GM19438 (cell line): ENCODE measurements at regions not wholly inside any gene's neighbourhood (a gene's known extent, or its start where the extent isn't known, plus 50 kb on each side); places are given as distances from the start of the nearest gene placed in this dataset.
"Not testable (repeated sequence)": the region's sequence is repeated elsewhere in the genome, so short reads cannot be mapped to it uniquely, and the experiment has no call there.

Experiments
- ATAC-seq: cut with Tn5 transposase; IDR thresholded peaks from one replicate; pipeline ENCODE4 v1.9.1; 2021; ENCODE audit warnings: low read depth; ENCODE audit not compliant: unreplicated experiment

GRCh38 chr7:35908331-35909216 lies 107.7 kb downstream of the SEPTIN7 start:
- no peak for ATAC-seq

DNA sequence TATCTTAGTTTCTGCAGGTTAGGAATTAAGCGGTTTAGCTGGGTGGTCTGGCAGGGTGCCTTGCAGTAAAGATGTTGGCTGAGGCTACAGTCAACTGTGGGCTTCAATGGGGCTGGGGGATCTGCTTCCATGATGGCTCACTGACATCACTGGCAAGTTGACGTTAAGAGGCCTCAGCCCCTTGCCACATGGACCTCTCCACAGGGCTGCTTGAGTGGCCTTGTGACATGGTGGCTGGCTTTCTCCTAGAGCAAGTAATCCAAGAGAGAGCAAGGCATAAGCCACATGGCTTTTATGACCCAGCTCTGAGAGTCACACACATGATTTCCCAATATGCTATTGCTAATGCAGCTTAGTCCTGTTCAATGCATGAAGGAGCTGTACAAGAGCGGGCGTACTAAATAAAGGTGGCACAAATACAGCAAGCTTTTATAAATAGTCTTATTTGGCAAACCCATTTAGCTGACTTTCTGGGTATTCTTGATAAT lies 109.1 kb downstream of the SEPTIN7 start:
- ATAC-seq = no peak

- not testable (repeated sequence) for ATAC-seq
Measured at GRCh38 chr7:35910621-35911020, 109.8 kb downstream of the SEPTIN7 start.

GRCh38 chr7:35913350-35913749 lies 112.5 kb downstream of the SEPTIN7 start:
- not testable (repeated sequence) for ATAC-seq

GRCh38 chr7:35914214-35914613 lies 113.4 kb downstream of the SEPTIN7 start:
- ATAC-seq = not testable (repeated sequence)

DNA sequence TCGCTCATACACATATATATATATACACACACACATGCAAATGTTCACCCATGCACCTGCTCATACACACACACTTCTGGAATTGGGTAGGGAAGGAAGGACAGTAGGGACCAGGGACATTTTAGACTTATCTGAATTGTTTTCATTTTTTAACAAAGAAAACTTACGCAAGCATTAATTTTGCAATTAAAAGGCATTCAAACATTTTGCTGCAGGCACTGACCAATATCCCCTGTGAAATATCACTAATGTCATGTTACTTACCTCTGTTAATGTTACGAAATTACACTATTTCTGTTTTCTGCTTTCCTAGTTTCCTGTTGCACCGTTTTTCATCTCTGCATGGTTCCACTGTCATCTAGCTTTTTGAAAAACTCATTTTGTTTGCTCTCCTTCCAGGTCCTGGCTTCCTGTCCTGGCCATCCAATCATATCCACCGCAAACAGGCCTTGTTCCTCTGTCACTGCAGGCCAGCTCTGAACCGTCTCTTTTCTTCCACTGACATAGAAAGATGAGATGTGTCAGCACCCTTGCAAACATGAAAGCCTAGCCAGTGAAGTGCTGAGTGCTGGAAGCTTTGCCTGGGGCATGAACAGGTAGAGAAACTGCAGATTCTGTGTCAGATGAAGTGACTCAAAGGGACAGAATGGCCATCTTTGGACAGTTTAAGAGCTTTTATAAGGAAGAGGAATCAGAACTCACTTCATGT lies 114.5 kb downstream of the SEPTIN7 start:
- ATAC-seq = not testable (repeated sequence)

DNA sequence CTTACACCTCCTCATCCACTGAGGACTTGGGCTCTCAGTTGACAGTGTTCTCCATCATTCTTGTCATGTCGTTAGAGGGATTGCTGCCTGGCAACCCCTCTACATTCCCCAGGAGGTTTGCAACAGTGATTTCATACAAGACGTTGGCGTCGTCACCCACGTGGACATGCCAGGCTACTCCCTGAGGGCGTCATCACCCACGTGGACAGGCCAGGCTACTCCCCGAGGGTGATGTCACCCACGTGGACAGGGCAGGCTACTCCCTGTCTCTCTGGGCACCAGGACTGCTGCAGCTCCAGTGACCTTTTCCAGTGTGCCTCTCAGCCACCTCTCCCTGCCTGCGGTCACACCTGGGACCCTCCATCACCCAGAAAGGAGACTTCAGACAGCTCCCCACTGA lies 117.4 kb downstream of the SEPTIN7 start:
- not testable (repeated sequence) for ATAC-seq

- ATAC-seq = not testable (repeated sequence)
Measured at GRCh38 chr7:35919607-35920006, 118.8 kb downstream of the SEPTIN7 start.

- not testable (repeated sequence) for ATAC-seq
Measured at GRCh38 chr7:35921338-35921737, 120.5 kb downstream of the SEPTIN7 start.

DNA sequence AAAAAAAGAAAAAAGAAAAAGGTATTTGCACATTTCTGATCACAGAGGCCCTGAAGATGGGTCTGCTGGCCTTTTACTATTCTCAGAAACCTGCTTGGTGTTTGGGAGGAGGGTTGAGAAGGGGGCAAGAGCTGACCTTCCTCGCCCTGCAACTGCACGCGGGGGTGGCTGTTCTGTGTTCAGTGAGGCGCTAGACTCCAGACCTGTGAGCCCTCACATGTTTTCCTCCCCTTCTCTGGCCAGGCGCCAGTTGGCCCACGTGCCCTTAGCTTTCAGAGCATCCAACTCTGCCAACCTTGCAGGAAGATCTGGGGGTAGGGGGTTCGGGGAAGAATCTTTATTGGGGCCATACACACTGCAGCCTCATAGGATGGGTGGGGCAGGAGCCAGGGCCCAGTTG lies 123.8 kb downstream of the SEPTIN7 start:
- ATAC-seq = not testable (repeated sequence)

- not testable (repeated sequence) for ATAC-seq
Measured at GRCh38 chr7:35926966-35927365, 126.1 kb downstream of the SEPTIN7 start.

DNA sequence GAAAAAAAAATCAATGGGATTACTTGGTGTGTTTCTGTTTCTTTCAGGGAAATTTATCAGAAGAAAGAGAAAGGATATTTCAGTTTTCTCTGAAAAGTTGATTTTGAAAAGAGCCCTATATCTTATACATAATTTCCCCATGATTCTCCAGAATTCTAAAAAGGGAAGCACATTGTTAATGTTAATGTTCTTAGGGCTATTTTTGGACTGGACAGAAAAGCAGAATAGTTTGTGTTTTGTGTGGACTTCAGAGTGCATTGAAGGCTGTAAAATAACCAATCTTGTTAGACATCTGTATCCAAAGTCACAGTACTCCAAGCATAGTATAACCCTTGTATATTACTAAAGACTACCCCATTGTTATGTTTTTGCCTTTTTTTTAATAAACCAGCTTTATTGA lies 130.3 kb downstream of the SEPTIN7 start:
- not testable (repeated sequence) for ATAC-seq

DNA sequence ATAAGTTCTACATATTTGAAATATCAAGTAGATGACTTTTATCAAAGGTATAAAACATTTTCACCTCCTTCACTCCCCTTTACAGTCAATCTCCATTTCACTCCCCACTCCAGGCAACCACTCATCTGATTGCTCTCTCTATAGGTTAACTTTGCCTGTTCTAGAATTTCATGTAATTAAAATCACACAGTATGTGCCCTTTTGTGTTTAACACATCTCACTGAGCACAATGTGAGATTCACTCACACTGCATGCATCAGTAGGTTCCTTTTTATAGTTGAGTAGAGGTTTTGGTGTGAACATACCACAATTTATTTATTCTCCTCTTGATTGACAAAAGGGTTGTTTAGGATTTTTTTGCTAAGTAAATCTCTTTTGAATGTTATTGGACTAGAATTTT lies 130.7 kb downstream of the SEPTIN7 start:
- not testable (repeated sequence) for ATAC-seq

DNA sequence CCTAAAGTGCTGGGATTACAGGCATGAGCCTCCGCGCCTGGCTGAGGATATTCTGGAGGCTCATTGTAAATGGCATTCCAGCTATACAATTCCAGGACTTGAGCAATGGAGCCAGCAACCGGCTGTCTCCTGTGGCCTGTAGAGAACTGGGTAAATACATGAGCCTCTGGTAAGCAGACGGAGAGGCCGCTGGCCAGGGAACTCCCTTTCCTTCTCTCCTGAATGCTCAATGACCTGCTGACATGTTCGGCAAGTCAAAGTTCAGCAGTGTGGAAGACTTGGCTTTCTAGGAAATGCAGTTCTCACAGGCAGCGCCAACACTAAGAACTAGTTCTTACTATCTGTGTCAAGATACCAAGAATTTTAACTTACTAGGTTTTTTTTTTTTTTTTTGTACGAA lies 139.8 kb downstream of the SEPTIN7 start:
- ATAC-seq = not testable (repeated sequence)

DNA sequence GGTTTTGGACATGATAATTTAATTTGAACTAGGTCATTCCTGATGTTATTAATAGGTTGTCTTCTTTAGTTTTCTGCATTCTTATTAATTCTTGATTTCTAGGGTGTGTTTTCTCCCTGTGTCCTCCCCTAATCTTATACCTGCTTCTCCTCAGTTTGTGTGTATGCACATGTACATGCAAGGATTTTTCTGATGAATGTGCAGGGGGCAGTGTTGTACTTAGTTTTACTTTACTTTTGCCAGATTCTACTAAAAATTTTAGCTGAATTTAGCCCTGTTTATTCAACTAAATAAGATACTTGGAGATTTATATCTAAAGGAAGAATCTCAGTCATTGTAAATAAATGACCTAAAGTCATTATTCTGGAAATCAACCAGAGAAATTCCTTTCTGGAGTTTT lies 144.8 kb downstream of the SEPTIN7 start:
- not testable (repeated sequence) for ATAC-seq

- not testable (repeated sequence) for ATAC-seq
Measured at GRCh38 chr7:35955735-35956134, 154.9 kb downstream of the SEPTIN7 start.

DNA sequence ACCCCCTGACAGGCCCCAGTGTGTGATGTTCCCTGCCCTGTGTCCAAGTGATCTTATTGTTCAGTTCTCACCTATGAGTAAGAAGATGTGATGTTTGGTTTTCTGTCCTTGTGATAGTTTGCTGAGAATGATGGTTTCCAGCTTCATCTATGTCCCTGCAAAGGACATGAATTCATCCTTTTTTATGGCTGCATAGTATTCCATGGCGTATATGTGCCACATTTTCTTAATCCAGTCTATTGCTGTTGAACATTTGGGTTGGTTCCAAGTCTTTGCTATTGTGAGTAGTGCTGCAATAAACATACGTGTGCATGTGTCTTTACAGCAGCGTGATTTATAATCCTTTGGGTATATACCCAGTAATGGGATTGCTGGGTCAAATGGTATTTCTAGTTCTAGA lies 156.1 kb downstream of the SEPTIN7 start:
- ATAC-seq = not testable (repeated sequence)

GRCh38 chr7:35961260-35961659 lies 160.4 kb downstream of the SEPTIN7 start:
- not testable (repeated sequence) for ATAC-seq

- ATAC-seq = not testable (repeated sequence)
Measured at GRCh38 chr7:35962607-35963006, 161.8 kb downstream of the SEPTIN7 start.

GRCh38 chr7:35967366-35968139 lies 166.7 kb downstream of the SEPTIN7 start:
- ATAC-seq = no peak
